HAP-1 (cell line): ENCODE measurements at regions not wholly inside any gene's neighbourhood (a gene's known extent, or its start where the extent isn't known, plus 50 kb on each side); places are given as distances from the start of the nearest gene placed in this dataset.

Experiments used
- DNase-seq, 2 experiments: peaks; one replicate each; pipeline ENCODE4 v3.0.0-alpha.2; 2016 to 2020; ENCODE audit warnings: low spot score in 2 of 2
- H3K27me3 ChIP-seq: fragments of 250-450 bp; sonication (Bioruptor Pico); 2 replicates; pipeline ENCODE4 v1.5.1; 2020; ENCODE audit warnings: low read depth, mild to moderate bottlenecking, moderate library complexity
- H3K36me3 ChIP-seq: fragments of 250-450 bp; sonication (Bioruptor Pico); replicated peaks from 2 replicates; pipeline ENCODE4 v1.5.1; 2020; ENCODE audit warnings: mild to moderate bottlenecking
- H3K4me1 ChIP-seq: fragments of 250-450 bp; sonication (Bioruptor Pico); 2 replicates; pipeline ENCODE4 v1.5.1; 2020; ENCODE audit warnings: mild to moderate bottlenecking
- H3K4me3 ChIP-seq: fragments of 250-450 bp; sonication (Bioruptor Pico); 2 replicates; pipeline ENCODE4 v1.5.1; 2020; ENCODE audit warnings: mild to moderate bottlenecking, moderate library complexity
- H3K9me3 ChIP-seq: fragments of 250-450 bp; sonication (Bioruptor Pico); 2 replicates; pipeline ENCODE4 v1.5.1; 2020; ENCODE audit warnings: mild to moderate bottlenecking, moderate library complexity
- in situ Hi-C: fragments of 300-500 bp; cut with MboI; formaldehyde crosslinking; loops from 3 replicates; pipeline ENCODE4 v1.14.3; 2020; ENCODE audit warnings: low sequenced_read_pairs, inconsistent platforms, mixed read lengths

DNA sequence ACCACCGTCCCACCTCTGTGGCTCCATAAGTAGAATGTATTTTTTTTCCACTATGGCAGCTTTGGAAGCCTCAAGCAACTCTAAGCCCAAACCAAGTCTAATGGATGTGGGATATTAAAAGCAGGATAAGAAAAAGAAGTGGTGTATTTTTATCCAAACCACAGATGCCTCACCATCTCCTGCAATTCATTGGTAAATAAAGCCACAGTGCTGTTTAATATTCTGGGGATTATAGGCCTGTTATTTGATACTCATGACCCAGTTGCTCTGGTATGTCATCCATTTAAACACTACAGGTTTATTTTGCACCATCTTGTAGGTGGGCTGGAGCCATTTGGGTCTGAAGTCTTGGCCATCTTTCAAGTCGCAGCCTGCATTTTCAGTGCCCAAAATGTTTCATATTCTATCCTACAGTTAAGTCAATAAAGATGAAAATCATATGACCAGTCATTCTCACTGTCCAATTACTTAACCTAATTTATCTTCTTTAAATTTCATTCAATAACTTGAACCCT lies 279.5 kb upstream of the EPHA4 start:
- Histone ChIP-seq H3K36me3 (no peaks in the 10 kb centered on the region), H3K4me1 (peaks cover 8% of the 10 kb centered on the region), H3K9me3 (no peaks in the 10 kb centered on the region), H3K4me3 (no peak overlapping the region), H3K27me3 (no peaks in the 10 kb centered on the region)
- in situ Hi-C loops = no loop called here
- DNase-seq = no peak

GRCh38 chr2:221850076-221850475 lies 278.0 kb upstream of the EPHA4 start:
- no peaks in the 10 kb centered on the region for H3K36me3 ChIP-seq
- no peaks in the 10 kb centered on the region for H3K9me3 ChIP-seq
- no peak overlapping the region for H3K4me3 ChIP-seq
- no peak for DNase-seq
- H3K27me3 ChIP-seq = no peaks in the 10 kb centered on the region
- H3K4me1 ChIP-seq = peaks cover 8% of the 10 kb centered on the region
- in situ Hi-C loops = no loop called here

- Histone ChIP-seq H3K36me3 (no peaks in the 10 kb centered on the region), H3K27me3 (no peaks in the 10 kb centered on the region), H3K4me1 (peaks cover 6% of the 10 kb centered on the region; the same call in 1 of the 2 replicates), H3K9me3 (no peaks in the 10 kb centered on the region), H3K4me3 (no peak overlapping the region)
- in situ Hi-C loops = no loop called here
- no peak for DNase-seq
Observed at GRCh38 chr2:221848286-221848685, 276.2 kb upstream of the EPHA4 start.

GRCh38 chr2:221845021-221845365 lies 272.9 kb upstream of the EPHA4 start:
- Histone ChIP-seq H3K36me3 (no peaks in the 10 kb centered on the region), H3K27me3 (no peaks in the 10 kb centered on the region), H3K4me1 (no peaks in the 10 kb centered on the region), H3K4me3 (no peak overlapping the region), H3K9me3 (no peaks in the 10 kb centered on the region)
- in situ Hi-C loops = no loop called here
- no peak for DNase-seq

GRCh38 chr2:221844212-221845020 lies 272.3 kb upstream of the EPHA4 start:
- no peak overlapping the region for H3K4me3 ChIP-seq
- in situ Hi-C loops = no loop called here

DNA sequence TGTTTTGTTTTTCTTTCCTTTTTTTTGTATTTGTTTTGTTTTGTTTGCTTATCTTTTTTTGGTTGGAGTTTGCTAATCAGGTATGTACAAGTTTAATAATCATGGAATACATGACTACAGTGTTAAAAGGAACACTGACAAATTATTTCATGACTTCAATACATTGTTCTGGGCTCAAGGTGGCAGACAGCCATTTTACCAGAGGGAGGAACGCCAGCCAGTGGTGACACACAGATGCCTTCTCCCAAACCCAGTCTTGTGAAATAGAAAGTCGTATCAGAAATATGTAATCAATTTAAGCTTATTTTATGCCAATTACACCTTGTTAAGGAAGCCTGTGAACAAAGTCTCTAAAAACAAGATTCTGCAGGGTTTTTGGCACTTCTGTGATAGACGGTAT lies 264.0 kb upstream of the EPHA4 start:
- DNase-seq = no peak
- Histone ChIP-seq H3K27me3 (no peaks in the 10 kb centered on the region), H3K4me3 (no peak overlapping the region), H3K9me3 (no peaks in the 10 kb centered on the region), H3K4me1 (peaks cover 4% of the 10 kb centered on the region), H3K36me3 (no peaks in the 10 kb centered on the region)
- in situ Hi-C loops = no loop called here

More at GRCh38 chr2:221844212-221845020, 272.3 kb upstream of the EPHA4 start:
- H3K9me3 ChIP-seq = no peaks in the 10 kb centered on the region
- H3K27me3 ChIP-seq = no peaks in the 10 kb centered on the region
- no peak for DNase-seq
- no peaks in the 10 kb centered on the region for H3K36me3 ChIP-seq
- no peaks in the 10 kb centered on the region for H3K4me1 ChIP-seq

DNA sequence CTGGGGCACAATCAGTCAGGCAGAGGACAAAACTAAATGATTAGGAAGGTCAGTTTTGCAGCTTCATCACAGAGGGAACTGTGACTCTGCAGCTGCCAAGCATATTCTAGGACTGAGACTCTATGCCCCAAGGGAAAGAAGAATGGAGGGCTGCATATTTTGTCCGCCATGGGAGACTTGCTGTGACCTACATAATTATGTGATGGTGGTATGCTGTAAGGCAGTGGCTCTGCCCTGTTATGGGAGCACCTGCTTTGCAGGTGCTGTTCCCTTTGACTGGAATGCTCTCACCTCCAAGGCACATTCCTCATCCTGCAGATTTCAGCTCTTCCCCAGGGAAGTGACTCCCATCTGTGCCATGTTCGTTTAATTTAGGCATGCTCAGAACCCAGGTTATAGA lies 261.9 kb upstream of the EPHA4 start:
- H3K9me3 ChIP-seq = no peaks in the 10 kb centered on the region
- H3K36me3 ChIP-seq = no peaks in the 10 kb centered on the region
- no peaks in the 10 kb centered on the region for H3K27me3 ChIP-seq
- DNase-seq = no peak
- H3K4me3 ChIP-seq = no peak overlapping the region
- in situ Hi-C loops = no loop called here
- peaks cover 4% of the 10 kb centered on the region for H3K4me1 ChIP-seq

- Histone ChIP-seq H3K9me3 (no peaks in the 10 kb centered on the region), H3K4me3 (no peak overlapping the region), H3K4me1 (peaks cover 4% of the 10 kb centered on the region; the same call in 1 of the 2 replicates), H3K27me3 (no peaks in the 10 kb centered on the region), H3K36me3 (no peaks in the 10 kb centered on the region)
- no peak for DNase-seq
- in situ Hi-C loops = no loop called here
Observed at GRCh38 chr2:221831051-221831450, 258.9 kb upstream of the EPHA4 start.

DNA sequence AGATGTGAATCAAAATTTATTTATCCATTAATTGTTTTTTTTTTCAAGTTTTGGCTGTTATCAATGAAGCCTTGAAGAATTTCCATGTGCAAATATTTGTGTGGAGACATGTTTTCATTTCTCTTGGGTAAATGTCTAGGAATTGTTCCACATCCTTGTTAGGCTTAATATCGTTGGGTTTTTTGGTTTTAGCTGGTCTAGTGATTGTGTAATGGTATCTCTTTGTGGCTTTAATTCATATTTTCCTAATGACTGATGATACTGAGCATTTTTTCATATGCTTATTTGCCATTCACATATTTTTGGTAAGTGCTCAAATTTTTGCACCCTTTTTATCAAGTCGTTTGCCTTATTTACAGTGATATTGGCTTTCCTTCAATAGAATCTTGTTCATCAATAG lies 250.3 kb upstream of the EPHA4 start:
- no peaks in the 10 kb centered on the region for H3K36me3 ChIP-seq
- in situ Hi-C loops = no loop called here
- H3K27me3 ChIP-seq = no peaks in the 10 kb centered on the region
- DNase-seq = no peak
- no peaks in the 10 kb centered on the region; the same call in 1 of the 2 replicates for H3K4me1 ChIP-seq
- no peaks in the 10 kb centered on the region for H3K9me3 ChIP-seq
- H3K4me3 ChIP-seq = no peak overlapping the region

DNA sequence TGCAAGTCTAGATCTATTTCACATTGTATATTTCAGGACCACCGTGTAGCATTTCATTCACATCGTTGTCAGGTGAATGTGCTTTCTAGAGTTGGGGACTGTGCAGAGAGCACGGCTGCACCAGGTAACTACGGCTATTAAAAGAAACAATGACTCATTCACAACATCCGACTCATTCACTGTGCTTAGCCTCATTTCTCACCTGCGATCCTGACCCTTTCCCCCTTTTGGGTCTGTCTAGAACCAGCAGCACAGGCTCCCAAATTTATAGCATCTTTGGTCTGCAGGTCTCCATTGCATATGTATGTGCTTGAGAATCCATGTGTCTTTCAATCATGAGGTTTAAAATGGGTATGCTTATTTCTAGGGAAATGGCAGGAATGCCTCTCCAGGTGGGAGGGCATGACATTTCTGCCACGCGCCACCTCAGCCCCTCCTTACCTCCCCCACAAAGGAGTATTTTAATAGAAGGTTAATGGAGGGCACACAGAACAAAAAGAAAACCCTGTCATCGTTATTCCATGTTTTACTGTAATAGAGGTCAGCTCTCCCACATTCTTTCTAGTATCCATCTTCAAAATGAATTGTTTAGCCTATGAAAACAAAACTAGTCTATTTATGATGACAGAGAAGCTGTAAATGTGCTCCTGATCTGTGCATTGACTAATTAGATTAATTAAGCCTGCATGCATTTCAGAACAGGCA lies 246.7 kb upstream of the EPHA4 start:
- DNase-seq = no peak
- Histone ChIP-seq H3K9me3 (no peaks in the 10 kb centered on the region), H3K4me1 (no peaks in the 10 kb centered on the region; the same call in none of the 2 replicates), H3K4me3 (no peak overlapping the region), H3K27me3 (no peaks in the 10 kb centered on the region), H3K36me3 (no peaks in the 10 kb centered on the region)
- in situ Hi-C loops = no loop called here

DNA sequence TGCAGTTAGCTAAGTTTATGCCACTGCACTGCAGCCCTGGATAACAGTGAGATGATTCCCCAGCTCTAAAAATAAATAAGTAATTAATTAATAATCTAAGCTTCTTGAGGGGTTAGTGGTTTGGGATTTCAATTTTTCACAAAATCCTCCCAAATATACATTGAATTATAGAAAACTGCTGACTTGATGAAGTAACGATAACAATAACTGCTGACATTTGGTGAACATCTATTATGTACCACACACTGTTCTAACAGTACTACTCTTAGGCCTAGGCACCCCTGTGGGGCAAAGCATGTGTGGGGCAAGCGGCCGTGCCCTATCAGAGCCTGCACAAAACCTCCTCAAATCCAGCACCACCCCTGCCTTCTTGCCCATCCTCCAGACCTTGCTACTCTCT lies 245.8 kb upstream of the EPHA4 start:
- DNase-seq = no peak
- Histone ChIP-seq H3K27me3 (no peaks in the 10 kb centered on the region), H3K4me3 (no peak overlapping the region), H3K4me1 (no peaks in the 10 kb centered on the region; the same call in none of the 2 replicates), H3K9me3 (no peaks in the 10 kb centered on the region), H3K36me3 (no peaks in the 10 kb centered on the region)
- in situ Hi-C loops = no loop called here

DNA sequence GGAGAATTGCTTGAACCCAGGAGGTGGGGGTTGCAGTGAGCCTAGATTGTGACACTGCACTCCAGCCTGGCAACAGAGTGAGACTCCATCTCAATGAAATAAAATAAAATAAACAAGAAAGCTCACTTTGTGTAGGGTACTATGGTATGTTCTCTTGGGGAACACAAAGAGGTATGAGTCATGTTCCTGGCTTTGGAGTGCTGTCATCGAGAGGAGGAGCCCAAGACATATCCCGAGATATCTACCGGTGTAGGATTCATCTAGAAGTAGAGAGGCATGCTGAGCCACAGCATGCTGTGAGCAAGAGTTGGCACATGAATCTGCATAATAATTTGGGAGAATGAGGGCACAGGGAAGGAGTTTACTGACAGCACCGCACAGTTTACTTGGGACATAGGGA lies 244.9 kb upstream of the EPHA4 start:
- no peak for DNase-seq
- in situ Hi-C loops = no loop called here
- H3K4me3 ChIP-seq = no peak overlapping the region

GRCh38 chr2:221816566-221816965 lies 244.5 kb upstream of the EPHA4 start:
- in situ Hi-C loops = no loop called here
- H3K27me3 ChIP-seq = no peaks in the 10 kb centered on the region
- no peak overlapping the region for H3K4me3 ChIP-seq
- no peaks in the 10 kb centered on the region for H3K36me3 ChIP-seq
- DNase-seq = no peak
- no peaks in the 10 kb centered on the region; the same call in none of the 2 replicates for H3K4me1 ChIP-seq
- no peaks in the 10 kb centered on the region for H3K9me3 ChIP-seq

More for the DNA sequence above, 244.9 kb upstream of the EPHA4 start:
- Histone ChIP-seq H3K9me3 (no peaks in the 10 kb centered on the region), H3K27me3 (no peaks in the 10 kb centered on the region), H3K4me1 (no peaks in the 10 kb centered on the region; the same call in none of the 2 replicates), H3K36me3 (no peaks in the 10 kb centered on the region)

GRCh38 chr2:221810650-221811049 lies 238.5 kb upstream of the EPHA4 start:
- Histone ChIP-seq H3K4me1 (no peaks in the 10 kb centered on the region; the same call in 1 of the 2 replicates), H3K36me3 (no peaks in the 10 kb centered on the region), H3K9me3 (no peaks in the 10 kb centered on the region; the same call in 1 of the 2 replicates), H3K27me3 (no peaks in the 10 kb centered on the region), H3K4me3 (no peak overlapping the region)
- no peak for DNase-seq
- in situ Hi-C loops = no loop called here
